ENCODE measurements at regions not wholly inside any gene's neighbourhood (a gene's known extent, or its start where the extent isn't known, plus 50 kb on each side); places are given as distances from the start of the nearest gene placed in this dataset.

DNA sequence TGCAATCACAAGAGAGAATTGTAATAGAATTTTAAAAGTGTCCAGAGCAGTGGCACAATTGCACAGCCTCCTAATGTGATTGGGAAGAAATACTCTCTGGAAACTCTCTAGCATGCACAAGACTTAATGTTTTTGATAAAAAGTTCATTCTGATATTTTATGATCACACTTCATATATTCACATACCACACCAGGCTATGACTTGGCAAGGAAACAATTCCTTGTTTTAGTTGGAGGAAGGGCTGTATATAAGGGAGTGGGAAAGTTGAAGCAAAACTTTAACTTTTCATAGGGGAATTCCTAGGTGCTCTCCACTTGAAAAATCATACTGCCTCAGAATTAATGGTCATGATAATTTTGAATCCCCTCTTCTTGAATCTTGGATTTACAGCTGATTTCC is 61.5 kb upstream of the ASB17 start:
- TF ChIP-seq, protein P1, sequence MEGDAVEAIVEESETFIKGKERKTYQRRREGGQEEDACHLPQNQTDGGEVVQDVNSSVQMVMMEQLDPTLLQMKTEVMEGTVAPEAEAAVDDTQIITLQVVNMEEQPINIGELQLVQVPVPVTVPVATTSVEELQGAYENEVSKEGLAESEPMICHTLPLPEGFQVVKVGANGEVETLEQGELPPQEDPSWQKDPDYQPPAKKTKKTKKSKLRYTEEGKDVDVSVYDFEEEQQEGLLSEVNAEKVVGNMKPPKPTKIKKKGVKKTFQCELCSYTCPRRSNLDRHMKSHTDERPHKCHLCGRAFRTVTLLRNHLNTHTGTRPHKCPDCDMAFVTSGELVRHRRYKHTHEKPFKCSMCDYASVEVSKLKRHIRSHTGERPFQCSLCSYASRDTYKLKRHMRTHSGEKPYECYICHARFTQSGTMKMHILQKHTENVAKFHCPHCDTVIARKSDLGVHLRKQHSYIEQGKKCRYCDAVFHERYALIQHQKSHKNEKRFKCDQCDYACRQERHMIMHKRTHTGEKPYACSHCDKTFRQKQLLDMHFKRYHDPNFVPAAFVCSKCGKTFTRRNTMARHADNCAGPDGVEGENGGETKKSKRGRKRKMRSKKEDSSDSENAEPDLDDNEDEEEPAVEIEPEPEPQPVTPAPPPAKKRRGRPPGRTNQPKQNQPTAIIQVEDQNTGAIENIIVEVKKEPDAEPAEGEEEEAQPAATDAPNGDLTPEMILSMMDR (IDR thresholded peaks at IDR 0.05), result no peak
- TF ChIP-seq POLR2A (IDR thresholded peaks at IDR 0.05) (no peak), EP300 (IDR thresholded peaks at IDR 0.05) (no peak)
